Fibroblast of pulmonary artery (primary cell): ENCODE measurements at regions not wholly inside any gene's neighbourhood (a gene's known extent, or its start where the extent isn't known, plus 50 kb on each side); places are given as distances from the start of the nearest gene placed in this dataset.
A peak's percentile ranks its signal among the peaks of the same experiment; 100 is the strongest.

ENCODE experiments used
- DNase-seq: peaks from one replicate; pipeline ENCODE4 v3.0.0-alpha.2; 2010; ENCODE audit warnings: low read depth
- H3K4me3 ChIP-seq: replicated peaks from 2 replicates; pipeline ENCODE4 v1.5.1; 2011; ENCODE audit warnings: low read depth, mild to moderate bottlenecking, control low read depth, low read length, moderate library complexity
- CTCF ChIP-seq: IDR thresholded peaks from 2 replicates; pipeline ENCODE4 v1.5.1; 2011; ENCODE audit warnings: mild to moderate bottlenecking, control low read depth, low read length, inconsistent platforms; ENCODE audit errors: missing control alignments

- no peak overlapping the region for H3K4me3 ChIP-seq
- no peak for TF ChIP-seq CTCF
- peak; percentile 95 for DNase-seq
Observed at GRCh38 chr5:53422539-53422938, 57.9 kb upstream of the FST start.

DNA sequence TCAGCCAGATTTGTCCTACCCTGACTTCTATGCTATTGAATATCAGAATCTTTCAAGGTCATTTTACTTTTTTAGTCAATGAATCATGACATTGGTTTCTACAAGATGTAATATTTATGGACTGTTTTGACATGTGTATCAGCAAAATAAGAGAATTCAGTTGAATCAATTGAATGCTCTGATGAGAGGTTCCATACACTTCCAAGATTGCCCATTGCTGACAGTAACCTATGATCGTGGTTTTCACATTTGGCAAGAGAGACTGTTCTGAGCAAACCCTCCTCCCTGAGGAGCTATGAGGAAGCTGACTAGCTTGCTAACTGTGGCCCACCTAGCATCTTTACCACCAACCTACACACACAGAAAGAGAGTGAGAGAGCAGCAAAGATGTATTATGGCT is 56.7 kb upstream of the FST start:
- no peak overlapping the region for H3K4me3 ChIP-seq
- no peak for TF ChIP-seq CTCF
- no peak for DNase-seq

DNA sequence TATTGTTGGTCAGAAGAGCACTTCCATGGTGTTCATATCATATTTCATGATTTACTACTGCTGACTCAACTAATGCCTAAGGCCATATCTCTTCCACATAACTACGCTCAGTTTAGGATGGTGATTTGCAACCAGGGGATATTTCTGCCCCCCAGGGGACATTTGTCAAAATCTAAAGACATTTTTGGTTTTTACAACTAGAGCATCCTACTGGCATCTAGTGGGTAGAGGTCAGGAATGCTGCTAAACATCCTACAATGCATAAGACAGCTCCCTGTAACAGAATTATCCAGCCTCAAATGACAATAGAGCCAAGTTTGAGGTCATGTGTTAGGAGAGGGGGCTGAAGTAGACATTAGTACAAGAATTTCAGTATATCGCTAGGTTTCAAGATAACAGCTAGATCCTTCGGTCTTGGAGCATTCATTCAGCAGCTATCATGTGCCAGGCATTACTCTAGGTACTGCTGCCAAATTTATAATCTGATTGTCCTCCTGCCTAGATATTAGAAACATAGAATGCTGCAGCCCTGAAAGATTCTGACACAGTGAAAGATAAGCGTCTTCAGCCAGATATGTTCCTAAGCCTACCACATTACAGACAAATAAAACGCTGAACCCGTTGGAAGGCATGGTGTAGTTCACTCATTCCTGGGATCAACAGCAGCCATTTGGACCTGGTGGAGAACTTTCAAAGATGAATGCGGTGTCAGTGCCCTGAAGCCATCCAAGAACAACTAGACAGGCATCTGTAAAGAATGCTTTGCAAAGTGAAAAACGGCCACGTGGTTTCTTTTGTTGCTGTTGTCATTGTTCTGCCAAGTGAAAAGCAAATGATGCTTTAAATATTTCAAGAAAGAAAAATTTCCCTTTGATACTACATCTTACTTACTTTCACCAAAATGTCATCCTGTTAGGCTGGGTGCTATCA is 55.5 kb upstream of the FST start:
- no peak for TF ChIP-seq CTCF
- no peak overlapping the region for H3K4me3 ChIP-seq
- peak; percentile 63 for DNase-seq

DNA sequence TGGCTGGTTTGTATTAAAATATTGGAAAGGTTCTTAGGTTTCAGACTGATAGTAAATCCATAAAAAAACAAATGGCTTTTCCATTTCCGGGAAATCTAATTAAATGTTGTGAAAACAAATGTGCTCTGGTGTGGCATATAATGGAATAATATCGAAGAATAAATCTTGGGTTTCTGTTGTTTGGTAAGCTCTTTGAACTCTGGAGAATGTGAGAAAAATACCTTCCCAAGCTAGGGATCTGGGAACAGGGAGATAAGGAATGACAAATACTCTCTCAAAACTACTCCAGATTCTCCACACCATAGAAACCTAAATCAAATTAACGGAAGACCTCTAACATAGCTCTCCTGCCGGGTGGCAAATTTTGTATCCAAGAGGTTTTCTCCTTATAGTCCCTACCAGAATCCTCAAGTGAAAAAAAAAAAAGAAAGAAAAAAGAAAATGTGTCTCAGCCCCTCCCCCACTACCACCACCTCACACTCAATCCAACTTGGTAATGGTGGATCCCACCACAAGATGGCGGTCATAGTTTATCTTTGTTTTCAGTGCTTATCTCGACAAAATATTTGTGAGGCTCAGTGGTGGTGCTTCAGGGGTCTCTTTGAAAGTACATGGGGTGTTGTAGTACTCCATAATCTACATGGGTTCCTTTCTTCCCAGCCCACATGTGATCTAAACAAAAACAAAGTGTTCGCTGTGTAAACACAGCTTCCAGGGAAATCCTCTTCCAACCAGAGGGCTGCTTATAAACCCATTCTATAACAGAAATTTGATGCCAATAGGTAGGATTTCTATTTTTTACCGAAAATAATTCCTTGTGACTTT is 54.5 kb upstream of the FST start:
- peak; percentile 31 for DNase-seq
- TF ChIP-seq CTCF, result peak; percentile 11

GRCh38 chr5:53426512-53426830 is 54.0 kb upstream of the FST start:
- TF ChIP-seq CTCF, result no peak
- DNase-seq, result no peak
- no peak overlapping the region for H3K4me3 ChIP-seq

More for the DNA sequence above, 54.5 kb upstream of the FST start:
- H3K4me3 ChIP-seq, result no peak overlapping the region

- no peak for TF ChIP-seq CTCF
- no peak overlapping the region for H3K4me3 ChIP-seq
- DNase-seq, result no peak
Observed at GRCh38 chr5:53426878-53427277, 53.6 kb upstream of the FST start.

- no peak overlapping the region for H3K4me3 ChIP-seq
- TF ChIP-seq CTCF, result no peak
- no peak for DNase-seq
Observed at GRCh38 chr5:53427965-53428364, 52.5 kb upstream of the FST start.
